ELF-1 (cell line): ENCODE measurements at regions not wholly inside any gene's neighbourhood (a gene's known extent, or its start where the extent isn't known, plus 50 kb on each side); places are given as distances from the start of the nearest gene placed in this dataset.
"Not testable (repeated sequence)": the region's sequence is repeated elsewhere in the genome, so short reads cannot be mapped to it uniquely, and the experiment has no call there.

ENCODE experiments used
- DNase-seq: peaks from one replicate; pipeline ENCODE4 v3.0.0-alpha.2; 2016; ENCODE audit warnings: low read depth, low spot score

GRCh38 chr2:87667027-87667426, 80.9 kb upstream of the PLGLB2 start:
- DNase-seq: not testable (repeated sequence)

- not testable (repeated sequence) for DNase-seq
Measured at GRCh38 chr2:87668361-87668760, 79.5 kb upstream of the PLGLB2 start.

- not testable (repeated sequence) for DNase-seq
Measured at GRCh38 chr2:87669633-87670231, 78.2 kb upstream of the PLGLB2 start.

- DNase-seq: not testable (repeated sequence)
Measured at GRCh38 chr2:87672404-87672803, 75.5 kb upstream of the PLGLB2 start.

- DNase-seq: not testable (repeated sequence)
Measured at GRCh38 chr2:87674729-87675128, 73.2 kb upstream of the PLGLB2 start.

GRCh38 chr2:87675487-87675886, 72.4 kb upstream of the PLGLB2 start:
- not testable (repeated sequence) for DNase-seq

GRCh38 chr2:87677421-87677923, 70.4 kb upstream of the PLGLB2 start:
- not testable (repeated sequence) for DNase-seq

GRCh38 chr2:87678742-87679173, 69.1 kb upstream of the PLGLB2 start:
- not testable (repeated sequence) for DNase-seq

- not testable (repeated sequence) for DNase-seq
Measured at GRCh38 chr2:87679950-87680349, 67.9 kb upstream of the PLGLB2 start.

GRCh38 chr2:87680691-87681090, 67.2 kb upstream of the PLGLB2 start:
- DNase-seq: not testable (repeated sequence)

GRCh38 chr2:87683451-87683850, 64.4 kb upstream of the PLGLB2 start:
- DNase-seq: not testable (repeated sequence)

GRCh38 chr2:87683961-87684360, 63.9 kb upstream of the PLGLB2 start:
- DNase-seq: not testable (repeated sequence)

- not testable (repeated sequence) for DNase-seq
Measured at GRCh38 chr2:87685558-87685957, 62.3 kb upstream of the PLGLB2 start.

GRCh38 chr2:87686873-87687549, 60.9 kb upstream of the PLGLB2 start:
- not testable (repeated sequence) for DNase-seq

GRCh38 chr2:87687550-87688270, 60.2 kb upstream of the PLGLB2 start:
- peak; percentile 8 for DNase-seq

GRCh38 chr2:87691899-87692592, 55.8 kb upstream of the PLGLB2 start:
- DNase-seq: not testable (repeated sequence)

GRCh38 chr2:87692914-87693313, 55.0 kb upstream of the PLGLB2 start:
- DNase-seq: peak; percentile 7

- DNase-seq: not testable (repeated sequence)
Measured at GRCh38 chr2:87693882-87694281, 54.0 kb upstream of the PLGLB2 start.

GRCh38 chr2:87695596-87696323, 52.1 kb upstream of the PLGLB2 start:
- DNase-seq: not testable (repeated sequence)
